MM.1S (cell line): ENCODE measurements at regions not wholly inside any gene's neighbourhood (a gene's known extent, or its start where the extent isn't known, plus 50 kb on each side); places are given as distances from the start of the nearest gene placed in this dataset.

ENCODE experiments used
- DNase-seq: peaks from one replicate; pipeline ENCODE4 v3.0.0-alpha.2; 2015
- H2AFZ ChIP-seq: fragments of 300-600 bp; sonication (generic); 2 replicates; pipeline ENCODE4 v1.6.0; 2016; ENCODE audit warnings: antibody characterized with exemption, low read length
- H3F3A ChIP-seq: fragments of 300-600 bp; sonication (generic); 2 replicates; pipeline ENCODE4 v1.6.1; 2016; ENCODE audit warnings: mild to moderate bottlenecking, antibody characterized with exemption, low read length, moderate library complexity, mixed read lengths; ENCODE audit not compliant: insufficient read depth
- H3K27ac ChIP-seq: fragments of 300-600 bp; sonication (generic); 2 replicates; pipeline ENCODE4 v1.5.1; 2016; ENCODE audit warnings: mild to moderate bottlenecking, low read length
- H3K27me3 ChIP-seq: fragments of 300-600 bp; sonication (generic); replicated peaks from 2 replicates; pipeline ENCODE4 v1.6.0; 2016; ENCODE audit warnings: low read length; ENCODE audit not compliant: insufficient read depth
- H3K36me3 ChIP-seq: fragments of 300-600 bp; sonication (generic); replicated peaks from 2 replicates; pipeline ENCODE4 v1.6.1; 2016; ENCODE audit warnings: mild to moderate bottlenecking, low read length, mixed read lengths; ENCODE audit not compliant: insufficient read depth
- H3K4me1 ChIP-seq: fragments of 300-600 bp; sonication (generic); 2 replicates; pipeline ENCODE4 v1.6.1; 2016; ENCODE audit warnings: low read length, mixed read lengths
- H3K4me2 ChIP-seq: fragments of 300-600 bp; sonication (generic); 2 replicates; pipeline ENCODE4 v1.6.0; 2016; ENCODE audit warnings: low read depth, low read length
- H3K4me3 ChIP-seq: fragments of 300-600 bp; sonication (generic); 2 replicates; pipeline ENCODE4 v1.5.1; 2016; ENCODE audit warnings: low read length, mixed read lengths
- H3K79me2 ChIP-seq: fragments of 300-600 bp; sonication (generic); 2 replicates; pipeline ENCODE4 v1.6.1; 2016; ENCODE audit warnings: mixed run types, low read length, mixed read lengths
- H3K9ac ChIP-seq: fragments of 300-600 bp; sonication (generic); 2 replicates; pipeline ENCODE4 v1.6.1; 2016; ENCODE audit warnings: low read length, mixed read lengths
- H3K9me2 ChIP-seq: fragments of 300-600 bp; sonication (generic); replicated peaks from 2 replicates; pipeline ENCODE4 v1.6.1; 2016; ENCODE audit warnings: mild to moderate bottlenecking, low read length, mixed read lengths; ENCODE audit not compliant: insufficient read depth
- H3K9me3 ChIP-seq: fragments of 300-600 bp; sonication (generic); replicated peaks from 2 replicates; pipeline ENCODE4 v1.6.1; 2016; ENCODE audit warnings: mild to moderate bottlenecking, low read length, mixed read lengths; ENCODE audit not compliant: insufficient read depth
- H4K20me1 ChIP-seq: fragments of 300-600 bp; sonication (generic); 2 replicates; pipeline ENCODE4 v1.6.1; 2016; ENCODE audit warnings: mild to moderate bottlenecking, low read length, moderate library complexity, mixed read lengths; ENCODE audit not compliant: insufficient read depth
- CTCF ChIP-seq: fragments of 300-600 bp; sonication (generic); IDR thresholded peaks from 2 replicates; pipeline ENCODE4 v1.5.1; 2016; ENCODE audit warnings: antibody characterized with exemption, low read length, mixed read lengths
- EZH2 ChIP-seq: fragments of 300-600 bp; sonication (generic); optimal IDR thresholded peaks from 2 replicates; pipeline ENCODE3; 2017; ENCODE audit warnings: low read depth, mild to moderate bottlenecking, antibody characterized with exemption, low read length, mixed read lengths
- EZH2phosphoT487 ChIP-seq: fragments of 300-600 bp; sonication (generic); IDR thresholded peaks from 2 replicates; pipeline ENCODE4 v1.6.1; 2018; ENCODE audit warnings: antibody characterized with exemption, low read length

- Histone ChIP-seq H3K9ac (no peak overlapping the region), H3K9me2 (no peaks in the 10 kb centered on the region), H3K27me3 (no peaks in the 10 kb centered on the region), H3K27ac (no peak overlapping the region), H3F3A (no peaks in the 10 kb centered on the region), H3K36me3 (no peaks in the 10 kb centered on the region), H4K20me1 (no peaks in the 10 kb centered on the region), H3K4me2 (no peak overlapping the region), H3K9me3 (no peaks in the 10 kb centered on the region), H2AFZ (no peak overlapping the region), H3K4me1 (no peaks in the 10 kb centered on the region), H3K4me3 (no peak overlapping the region), H3K79me2 (no peaks in the 10 kb centered on the region)
- no peak for DNase-seq
- TF ChIP-seq EZH2 (no peak), EZH2phosphoT487 (no peak), CTCF (no peak)
Observed at GRCh38 chr4:147014946-147015345, 69.3 kb upstream of the TTC29 start.

GRCh38 chr4:147015491-147015890, 69.8 kb upstream of the TTC29 start:
- TF ChIP-seq CTCF = no peak
- no peak for TF ChIP-seq EZH2
- no peak for TF ChIP-seq EZH2phosphoT487
- H3F3A ChIP-seq = no peaks in the 10 kb centered on the region
- H2AFZ ChIP-seq = no peak overlapping the region
- no peaks in the 10 kb centered on the region for H3K4me1 ChIP-seq
- H3K27me3 ChIP-seq = no peaks in the 10 kb centered on the region
- H3K79me2 ChIP-seq = no peaks in the 10 kb centered on the region
- no peaks in the 10 kb centered on the region for H3K9me2 ChIP-seq
- no peaks in the 10 kb centered on the region for H4K20me1 ChIP-seq
- DNase-seq = no peak
- H3K36me3 ChIP-seq = no peaks in the 10 kb centered on the region
- no peak overlapping the region for H3K4me3 ChIP-seq
- no peaks in the 10 kb centered on the region for H3K9me3 ChIP-seq
- H3K27ac ChIP-seq = no peak overlapping the region
- no peak overlapping the region for H3K9ac ChIP-seq
- H3K4me2 ChIP-seq = no peak overlapping the region

GRCh38 chr4:147017081-147017480, 71.4 kb upstream of the TTC29 start:
- H3K4me3 ChIP-seq = no peak overlapping the region
- H3F3A ChIP-seq = no peaks in the 10 kb centered on the region
- no peaks in the 10 kb centered on the region for H3K4me1 ChIP-seq
- DNase-seq = no peak
- H3K4me2 ChIP-seq = no peak overlapping the region
- H3K27me3 ChIP-seq = no peaks in the 10 kb centered on the region
- H3K9ac ChIP-seq = no peak overlapping the region
- no peaks in the 10 kb centered on the region for H3K9me2 ChIP-seq
- no peaks in the 10 kb centered on the region for H3K9me3 ChIP-seq
- H2AFZ ChIP-seq = no peak overlapping the region
- no peaks in the 10 kb centered on the region for H3K36me3 ChIP-seq
- no peaks in the 10 kb centered on the region for H3K79me2 ChIP-seq
- no peak overlapping the region for H3K27ac ChIP-seq
- no peak for TF ChIP-seq CTCF
- TF ChIP-seq EZH2phosphoT487 = no peak
- no peak for TF ChIP-seq EZH2
- no peaks in the 10 kb centered on the region for H4K20me1 ChIP-seq

- no peaks in the 10 kb centered on the region for H4K20me1 ChIP-seq
- H3K27ac ChIP-seq = no peak overlapping the region
- H3K4me2 ChIP-seq = no peak overlapping the region
- H3F3A ChIP-seq = no peaks in the 10 kb centered on the region
- TF ChIP-seq CTCF (peak; percentile 71), EZH2 (no peak)
- H2AFZ ChIP-seq = no peak overlapping the region
- H3K4me3 ChIP-seq = no peak overlapping the region
- peak; percentile 67 for DNase-seq
- H3K9ac ChIP-seq = no peak overlapping the region
- H3K9me2 ChIP-seq = no peaks in the 10 kb centered on the region
- no peaks in the 10 kb centered on the region for H3K9me3 ChIP-seq
- H3K79me2 ChIP-seq = no peaks in the 10 kb centered on the region
- no peaks in the 10 kb centered on the region for H3K27me3 ChIP-seq
- H3K36me3 ChIP-seq = no peaks in the 10 kb centered on the region
- no peaks in the 10 kb centered on the region for H3K4me1 ChIP-seq
Observed at GRCh38 chr4:147019091-147019490, 73.4 kb upstream of the TTC29 start.
